Breast epithelium (tissue), 3 donors: ENCODE measurements at regions not wholly inside any gene's neighbourhood (a gene's known extent, or its start where the extent isn't known, plus 50 kb on each side); places are given as distances from the start of the nearest gene placed in this dataset.

Experiments used
- CTCF ChIP-seq, 3 donors: fragments of 450-650 bp; IDR thresholded peaks; one replicate each; pipeline ENCODE4 v1.5.1; 2016 to 2017; ENCODE audit warnings: antibody characterized with exemption in 3 of 3, mild to moderate bottlenecking in 3 of 3, moderate library complexity in 3 of 3
- POLR2A ChIP-seq: fragments of 450-650 bp; IDR thresholded peaks from one replicate; pipeline ENCODE4 v1.6.1; 2016; ENCODE audit warnings: antibody characterized with exemption, mild to moderate bottlenecking, moderate library complexity
- POLR2AphosphoS5 ChIP-seq, 3 donors: sonication (generic); formaldehyde crosslinking; IDR thresholded peaks; one replicate each; pipeline ENCODE4 v1.6.1; 2017; ENCODE audit warnings: antibody characterized with exemption in 3 of 3

DNA sequence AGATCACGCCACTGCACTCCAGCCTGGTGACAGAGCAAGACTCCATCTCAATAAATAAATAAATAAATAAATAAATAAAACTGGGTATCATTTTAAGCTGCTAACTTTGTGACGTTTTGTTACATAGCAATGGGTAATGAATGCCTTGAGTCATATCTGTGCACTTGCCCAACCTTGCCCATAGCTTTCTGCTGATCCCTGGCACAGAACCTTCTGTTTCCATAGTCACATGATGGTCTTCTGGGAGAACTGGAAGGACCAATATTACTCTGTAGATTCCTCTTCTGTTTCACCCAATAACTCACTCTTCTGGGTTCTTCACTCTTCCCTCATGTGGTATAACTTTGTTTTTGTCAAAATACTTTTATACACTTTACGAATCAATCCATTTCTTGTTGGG lies 140.8 kb downstream of the SCARB1 start:
- TF ChIP-seq CTCF (IDR thresholded peaks at IDR 0.05), result no peak
- TF ChIP-seq POLR2A, result no peak
- no peak for TF ChIP-seq POLR2AphosphoS5 (IDR thresholded peaks at IDR 0.05)
